GM23248 (cell line): ENCODE measurements at regions not wholly inside any gene's neighbourhood (a gene's known extent, or its start where the extent isn't known, plus 50 kb on each side); places are given as distances from the start of the nearest gene placed in this dataset.

ENCODE experiments used
- DNase-seq: peaks from one replicate; pipeline ENCODE4 v3.0.0-alpha.2; 2015
- H2AFZ ChIP-seq: fragments of 200-600 bp; sonication (generic); 2 replicates; pipeline ENCODE4 v1.6.1; 2016; ENCODE audit warnings: antibody characterized with exemption
- H3F3A ChIP-seq: fragments of 200-600 bp; sonication (generic); 2 replicates; pipeline ENCODE4 v1.6.1; 2016; ENCODE audit warnings: mild to moderate bottlenecking, antibody characterized with exemption, mixed run types; ENCODE audit not compliant: insufficient read depth
- H3K27ac ChIP-seq: fragments of 200-600 bp; sonication (generic); 2 replicates; pipeline ENCODE4 v1.5.1; 2016; ENCODE audit warnings: mild to moderate bottlenecking
- H3K27me3 ChIP-seq: fragments of 200-600 bp; sonication (generic); replicated peaks from 2 replicates; pipeline ENCODE4 v1.6.1; 2016; ENCODE audit warnings: mild to moderate bottlenecking; ENCODE audit not compliant: insufficient read depth
- H3K36me3 ChIP-seq: fragments of 200-600 bp; sonication (generic); 2 replicates; pipeline ENCODE4 v1.6.1; 2016; ENCODE audit warnings: low read depth, mild to moderate bottlenecking
- H3K4me1 ChIP-seq: fragments of 200-600 bp; sonication (generic); 2 replicates; pipeline ENCODE4 v1.6.1; 2016; ENCODE audit warnings: mild to moderate bottlenecking; ENCODE audit not compliant: insufficient read depth
- H3K4me2 ChIP-seq: fragments of 200-600 bp; sonication (generic); one replicate; pipeline ENCODE4 v1.6.1; 2016; ENCODE audit warnings: mild to moderate bottlenecking; ENCODE audit not compliant: unreplicated experiment
- H3K4me3 ChIP-seq: fragments of 200-600 bp; sonication (generic); 2 replicates; pipeline ENCODE4 v1.5.1; 2016; ENCODE audit warnings: mild to moderate bottlenecking
- H3K79me2 ChIP-seq: fragments of 200-600 bp; sonication (generic); 2 replicates; pipeline ENCODE4 v1.6.1; 2016; ENCODE audit warnings: mild to moderate bottlenecking; ENCODE audit not compliant: insufficient read depth
- H3K9ac ChIP-seq: fragments of 200-600 bp; sonication (generic); 2 replicates; pipeline ENCODE4 v1.6.1; 2016; ENCODE audit warnings: mild to moderate bottlenecking
- H3K9me2 ChIP-seq: fragments of 200-600 bp; sonication (generic); 2 replicates; pipeline ENCODE4 v1.6.1; 2016; ENCODE audit warnings: mixed run types, mild to moderate bottlenecking, moderate library complexity; ENCODE audit not compliant: insufficient read depth
- H3K9me3 ChIP-seq: fragments of 200-600 bp; sonication (generic); one replicate; pipeline ENCODE4 v1.6.1; 2017; ENCODE audit warnings: low read depth
- H4K20me1 ChIP-seq: fragments of 200-600 bp; sonication (generic); 2 replicates; pipeline ENCODE4 v1.6.0; 2016; ENCODE audit not compliant: insufficient read depth
- EZH2 ChIP-seq: fragments of 200-600 bp; sonication (generic); IDR thresholded peaks from 2 replicates; pipeline ENCODE4 v1.6.1; 2018; ENCODE audit warnings: antibody characterized with exemption, mild to moderate bottlenecking; ENCODE audit not compliant: insufficient read depth, poor library complexity, severe bottlenecking
- EZH2phosphoT487 ChIP-seq: fragments of 200-600 bp; sonication (generic); IDR thresholded peaks from 2 replicates; pipeline ENCODE4 v1.6.1; 2018; ENCODE audit warnings: antibody characterized with exemption, moderate library complexity, mild to moderate bottlenecking, low read depth; ENCODE audit not compliant: insufficient read depth
- WGBS, 2 experiments: methylation state at CpG; one replicate each; pipeline ENCODE4 v1.1.6; 2015 to 2017; ENCODE audit warnings: low lambda C conversion rate in 2 of 2, low coverage in 1 of 2; ENCODE audit errors: missing lambda C conversion rate in 2 of 2; 5-methylcytosine and 5-hydroxymethylcytosine counted together
- in situ Hi-C: fragments of 300-500 bp; cut with MboI; formaldehyde crosslinking; loops from 2 replicates; pipeline ENCODE4 v1.15.0; 2020

GRCh38 chr5:154577416-154577815 lies 99.4 kb upstream of the HAND1 start:
- no peak overlapping the region for H3K4me2 ChIP-seq
- in situ Hi-C loops: no loop called here
- no peaks in the 10 kb centered on the region for H3K36me3 ChIP-seq
- H3F3A ChIP-seq: no peaks in the 10 kb centered on the region
- no peaks in the 10 kb centered on the region for H3K9me2 ChIP-seq
- no peak overlapping the region for H3K4me3 ChIP-seq
- H3K27ac ChIP-seq: no peak overlapping the region
- no peaks in the 10 kb centered on the region for H4K20me1 ChIP-seq
- H3K79me2 ChIP-seq: no peaks in the 10 kb centered on the region
- H2AFZ ChIP-seq: no peak overlapping the region
- DNase-seq: no peak
- no peak for TF ChIP-seq EZH2phosphoT487
- no peak for TF ChIP-seq EZH2
- no peaks in the 10 kb centered on the region for H3K9me3 ChIP-seq
- H3K4me1 ChIP-seq: no peaks in the 10 kb centered on the region
- peaks cover 39% of the 10 kb centered on the region; the same call in 1 of the 2 replicates for H3K27me3 ChIP-seq
- H3K9ac ChIP-seq: no peak overlapping the region
- WGBS, 2 experiments: 30 to 35% methylated on average over 1 of the region's 1 CpG

- 34 to 35% methylated on average over 8 to 9 of the region's 9 CpGs for WGBS, 2 experiments
- H3K27me3 ChIP-seq: peaks cover 41% of the 10 kb centered on the region; the same call in 1 of the 2 replicates
- H3K4me1 ChIP-seq: no peaks in the 10 kb centered on the region
- H3K4me3 ChIP-seq: no peak overlapping the region
- no peaks in the 10 kb centered on the region for H3K9me2 ChIP-seq
- no peak overlapping the region for H2AFZ ChIP-seq
- TF ChIP-seq EZH2phosphoT487 (no peak), EZH2 (no peak)
- H4K20me1 ChIP-seq: no peaks in the 10 kb centered on the region
- H3K79me2 ChIP-seq: no peaks in the 10 kb centered on the region
- in situ Hi-C loops: no loop called here
- no peak overlapping the region for H3K27ac ChIP-seq
- no peaks in the 10 kb centered on the region for H3K36me3 ChIP-seq
- no peak overlapping the region for H3K4me2 ChIP-seq
- no peak for DNase-seq
- H3K9me3 ChIP-seq: no peaks in the 10 kb centered on the region
- H3K9ac ChIP-seq: no peak overlapping the region
- no peaks in the 10 kb centered on the region for H3F3A ChIP-seq
Observed at GRCh38 chr5:154576429-154576806, 98.4 kb upstream of the HAND1 start.

- H3K27ac ChIP-seq: no peak overlapping the region
- in situ Hi-C loops: no loop called here
- H3K36me3 ChIP-seq: no peaks in the 10 kb centered on the region
- WGBS, 2 experiments: 20 to 26% methylated on average over 11 of the region's 11 CpGs
- H3K9me3 ChIP-seq: no peaks in the 10 kb centered on the region
- no peaks in the 10 kb centered on the region for H4K20me1 ChIP-seq
- H3K4me1 ChIP-seq: no peaks in the 10 kb centered on the region
- no peaks in the 10 kb centered on the region for H3K79me2 ChIP-seq
- no peak overlapping the region for H3K9ac ChIP-seq
- H3K9me2 ChIP-seq: no peaks in the 10 kb centered on the region
- no peaks in the 10 kb centered on the region for H3F3A ChIP-seq
- TF ChIP-seq EZH2 (no peak), EZH2phosphoT487 (no peak)
- peaks cover 47% of the 10 kb centered on the region; the same call in 1 of the 2 replicates for H3K27me3 ChIP-seq
- H2AFZ ChIP-seq: no peak overlapping the region
- H3K4me3 ChIP-seq: no peak overlapping the region
- DNase-seq: no peak
- H3K4me2 ChIP-seq: no peak overlapping the region
Observed at GRCh38 chr5:154575546-154576428, 97.8 kb upstream of the HAND1 start.

DNA sequence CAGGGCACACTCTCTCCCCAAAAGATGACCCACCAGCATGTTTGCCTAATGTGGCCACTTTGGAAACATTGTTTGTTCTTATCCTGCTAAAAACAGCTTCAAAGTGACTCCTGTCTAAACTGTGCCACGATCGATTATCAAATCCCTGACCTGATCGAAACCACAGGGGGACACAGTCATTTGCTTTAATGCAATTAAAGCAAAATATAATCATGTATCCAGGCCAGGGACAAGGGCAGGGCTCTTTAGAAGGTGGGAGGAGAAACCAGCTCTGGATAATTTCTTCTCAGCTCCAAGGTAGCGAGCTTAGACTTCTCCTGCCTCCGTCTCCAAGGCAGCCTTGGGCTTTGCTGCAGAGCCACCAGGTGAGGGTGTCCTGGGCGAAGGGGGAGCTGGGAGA lies 95.0 kb upstream of the HAND1 start:
- no peak overlapping the region for H3K9ac ChIP-seq
- peaks cover 56% of the 10 kb centered on the region for H3K27me3 ChIP-seq
- H3K9me2 ChIP-seq: no peaks in the 10 kb centered on the region
- H3F3A ChIP-seq: no peaks in the 10 kb centered on the region
- TF ChIP-seq EZH2 (no peak), EZH2phosphoT487 (no peak)
- DNase-seq: no peak
- no peaks in the 10 kb centered on the region for H3K79me2 ChIP-seq
- no peak overlapping the region for H3K27ac ChIP-seq
- no peaks in the 10 kb centered on the region for H3K4me1 ChIP-seq
- in situ Hi-C loops: no loop called here
- WGBS, 2 experiments: 62 to 65% methylated on average over 6 of the region's 6 CpGs
- H3K9me3 ChIP-seq: no peaks in the 10 kb centered on the region
- H3K4me2 ChIP-seq: no peak overlapping the region
- no peaks in the 10 kb centered on the region for H4K20me1 ChIP-seq
- no peaks in the 10 kb centered on the region for H3K36me3 ChIP-seq
- H2AFZ ChIP-seq: no peak overlapping the region
- no peak overlapping the region for H3K4me3 ChIP-seq
